ENCODE measurements at regions not wholly inside any gene's neighbourhood (a gene's known extent, or its start where the extent isn't known, plus 50 kb on each side); places are given as distances from the start of the nearest gene placed in this dataset.
"Not testable (repeated sequence)": the region's sequence is repeated elsewhere in the genome, so short reads cannot be mapped to it uniquely, and the experiment has no call there.

- FAIRE-seq (no peak), DNase-seq (no peak)
- Histone ChIP-seq H3K27me3 (ENCODE audit: control insufficient read depth in 3 of 3, insufficient read depth in 3 of 3, low read length in 3 of 3) (no peaks in the 10 kb centered on the region), H3K4me3 (ENCODE audit: low read depth in 1 of 3, low read length in 3 of 3) (no peak overlapping the region), H3K36me3 (ENCODE audit: control insufficient read depth in 3 of 3, insufficient read depth in 2 of 3, low read depth in 1 of 3, low read length in 3 of 3) (no peaks in the 10 kb centered on the region), H3K27ac (ENCODE audit: low read depth in 1 of 3, low read length in 2 of 3) (no peak overlapping the region), H3K4me1 (ENCODE audit: control insufficient read depth in 3 of 3, insufficient read depth in 2 of 3, low read depth in 1 of 3, low read length in 2 of 3) (no peaks in the 10 kb centered on the region), H3K9me3 (ENCODE audit: control insufficient read depth in 2 of 2, insufficient read depth in 1 of 2, low read depth in 1 of 2, low read length in 1 of 2) (no peaks in the 10 kb centered on the region)
- 72 to 92% (median 81%) methylated on average over 7 of the region's 7 CpGs for WGBS, 3 donors
These were observed 347.3 kb downstream of the TEX29 start for GRCh38 chr13:111667757-111668156.

GRCh38 chr13:111668451-111668850 is 348.0 kb downstream of the TEX29 start:
- Histone ChIP-seq H3K27me3 (ENCODE audit: control insufficient read depth in 3 of 3, insufficient read depth in 3 of 3, low read length in 3 of 3) (no peaks in the 10 kb centered on the region), H3K9me3 (ENCODE audit: control insufficient read depth in 2 of 2, insufficient read depth in 1 of 2, low read depth in 1 of 2, low read length in 1 of 2) (no peaks in the 10 kb centered on the region), H3K27ac (ENCODE audit: low read depth in 1 of 3, low read length in 2 of 3) (no peak overlapping the region), H3K4me3 (ENCODE audit: low read depth in 1 of 3, low read length in 3 of 3) (no peak overlapping the region), H3K36me3 (ENCODE audit: control insufficient read depth in 3 of 3, insufficient read depth in 2 of 3, low read depth in 1 of 3, low read length in 3 of 3) (no peaks in the 10 kb centered on the region), H3K4me1 (ENCODE audit: control insufficient read depth in 3 of 3, insufficient read depth in 2 of 3, low read depth in 1 of 3, low read length in 2 of 3) (no peaks in the 10 kb centered on the region)
- no peak for DNase-seq
- WGBS, 3 donors: 77 to 88% (median 86%) methylated on average over 24 to 30 of the region's 30 CpGs
- FAIRE-seq: no peak

GRCh38 chr13:111672198-111672597 is 351.8 kb downstream of the TEX29 start:
- not testable (repeated sequence) for H3K27ac ChIP-seq (ENCODE audit: low read depth in 1 of 3, low read length in 2 of 3); H3K36me3 ChIP-seq (ENCODE audit: control insufficient read depth in 3 of 3, insufficient read depth in 2 of 3, low read depth in 1 of 3, low read length in 3 of 3); H3K9me3 ChIP-seq (ENCODE audit: control insufficient read depth in 2 of 2, insufficient read depth in 1 of 2, low read depth in 1 of 2, low read length in 1 of 2); H3K4me3 ChIP-seq (ENCODE audit: low read depth in 1 of 3, low read length in 3 of 3); H3K27me3 ChIP-seq (ENCODE audit: control insufficient read depth in 3 of 3, insufficient read depth in 3 of 3, low read length in 3 of 3); FAIRE-seq; H3K4me1 ChIP-seq (ENCODE audit: control insufficient read depth in 3 of 3, insufficient read depth in 2 of 3, low read depth in 1 of 3, low read length in 2 of 3); DNase-seq
- 61 to 81% methylated on average over 4 of the region's 7 CpGs; no CpG with 5 or more reads in 1 of the 3 donors for WGBS, 3 donors

- not testable (repeated sequence) for DNase-seq; FAIRE-seq; H3K27ac ChIP-seq (ENCODE audit: low read depth in 1 of 3, low read length in 2 of 3); H3K9me3 ChIP-seq (ENCODE audit: control insufficient read depth in 2 of 2, insufficient read depth in 1 of 2, low read depth in 1 of 2, low read length in 1 of 2); H3K36me3 ChIP-seq (ENCODE audit: control insufficient read depth in 3 of 3, insufficient read depth in 2 of 3, low read depth in 1 of 3, low read length in 3 of 3); H3K27me3 ChIP-seq (ENCODE audit: control insufficient read depth in 3 of 3, insufficient read depth in 3 of 3, low read length in 3 of 3); H3K4me3 ChIP-seq (ENCODE audit: low read depth in 1 of 3, low read length in 3 of 3); H3K4me1 ChIP-seq (ENCODE audit: control insufficient read depth in 3 of 3, insufficient read depth in 2 of 3, low read depth in 1 of 3, low read length in 2 of 3)
- WGBS, 3 donors: no CpG with 5 or more reads among the region's 33 CpGs
These were observed 357.9 kb downstream of the TEX29 start for GRCh38 chr13:111678120-111678882.

- not testable (repeated sequence) for FAIRE-seq; H3K27me3 ChIP-seq (ENCODE audit: control insufficient read depth in 3 of 3, insufficient read depth in 3 of 3, low read length in 3 of 3); DNase-seq; H3K9me3 ChIP-seq (ENCODE audit: control insufficient read depth in 2 of 2, insufficient read depth in 1 of 2, low read depth in 1 of 2, low read length in 1 of 2); H3K27ac ChIP-seq (ENCODE audit: low read depth in 1 of 3, low read length in 2 of 3); H3K36me3 ChIP-seq (ENCODE audit: control insufficient read depth in 3 of 3, insufficient read depth in 2 of 3, low read depth in 1 of 3, low read length in 3 of 3); H3K4me1 ChIP-seq (ENCODE audit: control insufficient read depth in 3 of 3, insufficient read depth in 2 of 3, low read depth in 1 of 3, low read length in 2 of 3); H3K4me3 ChIP-seq (ENCODE audit: low read depth in 1 of 3, low read length in 3 of 3)
- WGBS, 3 donors: no CpG with 5 or more reads among the region's 15 CpGs
These were observed 359.2 kb downstream of the TEX29 start for GRCh38 chr13:111679645-111680044.

GRCh38 chr13:111680100-111680499 is 359.7 kb downstream of the TEX29 start:
- H3K4me3 ChIP-seq (ENCODE audit: low read depth in 1 of 3, low read length in 3 of 3); FAIRE-seq: not testable (repeated sequence)
- WGBS, 3 donors: no CpG with 5 or more reads among the region's 13 CpGs

GRCh38 chr13:111692028-111692427 is 371.6 kb downstream of the TEX29 start:
- FAIRE-seq; H3K36me3 ChIP-seq (ENCODE audit: control insufficient read depth in 3 of 3, insufficient read depth in 2 of 3, low read depth in 1 of 3, low read length in 3 of 3); H3K4me3 ChIP-seq (ENCODE audit: low read depth in 1 of 3, low read length in 3 of 3); H3K4me1 ChIP-seq (ENCODE audit: control insufficient read depth in 3 of 3, insufficient read depth in 2 of 3, low read depth in 1 of 3, low read length in 2 of 3); H3K27me3 ChIP-seq (ENCODE audit: control insufficient read depth in 3 of 3, insufficient read depth in 3 of 3, low read length in 3 of 3); H3K9me3 ChIP-seq (ENCODE audit: control insufficient read depth in 2 of 2, insufficient read depth in 1 of 2, low read depth in 1 of 2, low read length in 1 of 2); H3K27ac ChIP-seq (ENCODE audit: low read depth in 1 of 3, low read length in 2 of 3); DNase-seq: not testable (repeated sequence)
- WGBS, 3 donors: 11 to 53% (median 51%) methylated on average over 1 to 2 of the region's 2 CpGs

More at GRCh38 chr13:111680100-111680499, 359.7 kb downstream of the TEX29 start:
- not testable (repeated sequence) for H3K27me3 ChIP-seq (ENCODE audit: control insufficient read depth in 3 of 3, insufficient read depth in 3 of 3, low read length in 3 of 3); H3K36me3 ChIP-seq (ENCODE audit: control insufficient read depth in 3 of 3, insufficient read depth in 2 of 3, low read depth in 1 of 3, low read length in 3 of 3); H3K4me1 ChIP-seq (ENCODE audit: control insufficient read depth in 3 of 3, insufficient read depth in 2 of 3, low read depth in 1 of 3, low read length in 2 of 3); H3K27ac ChIP-seq (ENCODE audit: low read depth in 1 of 3, low read length in 2 of 3); H3K9me3 ChIP-seq (ENCODE audit: control insufficient read depth in 2 of 2, insufficient read depth in 1 of 2, low read depth in 1 of 2, low read length in 1 of 2); DNase-seq

GRCh38 chr13:111696121-111696520 is 370.8 kb upstream of the SOX1 start:
- not testable (repeated sequence) for FAIRE-seq; H3K27me3 ChIP-seq (ENCODE audit: control insufficient read depth in 3 of 3, insufficient read depth in 3 of 3, low read length in 3 of 3)
- WGBS, 3 donors: no CpG with 5 or more reads among the region's 11 CpGs

GRCh38 chr13:111702059-111702458 is 364.9 kb upstream of the SOX1 start:
- H3K4me3 ChIP-seq (ENCODE audit: low read depth in 1 of 3, low read length in 3 of 3); H3K36me3 ChIP-seq (ENCODE audit: control insufficient read depth in 3 of 3, insufficient read depth in 2 of 3, low read depth in 1 of 3, low read length in 3 of 3); H3K9me3 ChIP-seq (ENCODE audit: control insufficient read depth in 2 of 2, insufficient read depth in 1 of 2, low read depth in 1 of 2, low read length in 1 of 2); H3K27ac ChIP-seq (ENCODE audit: low read depth in 1 of 3, low read length in 2 of 3); FAIRE-seq; H3K4me1 ChIP-seq (ENCODE audit: control insufficient read depth in 3 of 3, insufficient read depth in 2 of 3, low read depth in 1 of 3, low read length in 2 of 3); H3K27me3 ChIP-seq (ENCODE audit: control insufficient read depth in 3 of 3, insufficient read depth in 3 of 3, low read length in 3 of 3); DNase-seq: not testable (repeated sequence)
- WGBS, 3 donors: no CpG with 5 or more reads among the region's 5 CpGs

More at GRCh38 chr13:111696121-111696520, 370.8 kb upstream of the SOX1 start:
- H3K27ac ChIP-seq (ENCODE audit: low read depth in 1 of 3, low read length in 2 of 3); DNase-seq; H3K36me3 ChIP-seq (ENCODE audit: control insufficient read depth in 3 of 3, insufficient read depth in 2 of 3, low read depth in 1 of 3, low read length in 3 of 3); H3K4me1 ChIP-seq (ENCODE audit: control insufficient read depth in 3 of 3, insufficient read depth in 2 of 3, low read depth in 1 of 3, low read length in 2 of 3); H3K9me3 ChIP-seq (ENCODE audit: control insufficient read depth in 2 of 2, insufficient read depth in 1 of 2, low read depth in 1 of 2, low read length in 1 of 2); H3K4me3 ChIP-seq (ENCODE audit: low read depth in 1 of 3, low read length in 3 of 3): not testable (repeated sequence)

All from small intestine (tissue), 7 donors.